Panc1 (cell line): ENCODE measurements at regions not wholly inside any gene's neighbourhood (a gene's known extent, or its start where the extent isn't known, plus 50 kb on each side); places are given as distances from the start of the nearest gene placed in this dataset.
"Not testable (repeated sequence)": the region's sequence is repeated elsewhere in the genome, so short reads cannot be mapped to it uniquely, and the experiment has no call there.

Experiments used
- ATAC-seq: fragments of 200-7000 bp; cut with Tn5 transposase; 2 replicates; pipeline ENCODE4 v1.9.1; 2020; ENCODE audit warnings: mild to moderate bottlenecking, moderate library complexity
- BruUV-seq: library from RNA; stranded (reverse); fragments of 400-500 nt; replicated peaks from 2 replicates; lab custom pipeline; 2021; lab: Mats Ljungman, UMichigan
- CTCF ChIA-PET: fragments of 300-600 bp; sonication (Branson Sonifier 250); formaldehyde crosslinking; loops from one replicate; lab custom pipeline; 2022; ENCODE audit warnings: antibody characterized with exemption; lab: Charles Lee
- POLR2A ChIA-PET: fragments of 300-600 bp; sonication (Branson Sonifier 250); formaldehyde crosslinking; loops from one replicate; lab custom pipeline; 2022; ENCODE audit warnings: antibody characterized with exemption; lab: Charles Lee
- DNase-seq: peaks from one replicate; pipeline ENCODE4 v3.0.0-alpha.2; 2010; ENCODE audit warnings: low read depth, low spot score
- H3K27ac ChIP-seq: 2 replicates; pipeline ENCODE4 v1.5.1; 2011; ENCODE audit warnings: mild to moderate bottlenecking, low read length, inconsistent platforms
- H3K27me3 ChIP-seq: fragments of 200-500 bp; sonication (Bioruptor generic); 2 replicates; pipeline ENCODE4 v1.6.0; 2014; ENCODE audit warnings: low read length, inconsistent platforms; ENCODE audit not compliant: control insufficient read depth, insufficient read depth
- H3K36me3 ChIP-seq: fragments of 200-500 bp; sonication (Bioruptor generic); 2 replicates; pipeline ENCODE4 v1.5.1; 2014; ENCODE audit warnings: inconsistent platforms, mild to moderate bottlenecking, low read length, moderate library complexity; ENCODE audit not compliant: control insufficient read depth, insufficient read depth
- H3K4me1 ChIP-seq: 2 replicates; pipeline ENCODE4 v1.5.1; 2011; ENCODE audit warnings: inconsistent platforms, mild to moderate bottlenecking, low read length, moderate library complexity; ENCODE audit not compliant: control insufficient read depth, insufficient read depth
- H3K4me3 ChIP-seq, 2 experiments: 2 replicates each; pipeline ENCODE4 v1.5.1; 2011 to 2012; ENCODE audit warnings: low read depth in 2 of 2, low read length in 2 of 2, mild to moderate bottlenecking in 2 of 2, inconsistent platforms in 1 of 2, moderate library complexity in 1 of 2
- H3K9me3 ChIP-seq: fragments of 200-500 bp; sonication (Bioruptor generic); 2 replicates; pipeline ENCODE4 v1.5.1; 2014; ENCODE audit warnings: low read depth, mild to moderate bottlenecking, inconsistent platforms, low read length, moderate library complexity; ENCODE audit not compliant: control insufficient read depth, insufficient read depth
- POLR2AphosphoS5 ChIP-seq: IDR thresholded peaks from 2 replicates; pipeline ENCODE4 v1.6.1; 2012; ENCODE audit warnings: mild to moderate bottlenecking, low read depth, low read length, moderate library complexity
- SIN3A ChIP-seq: IDR thresholded peaks from 2 replicates; pipeline ENCODE4 v1.6.1; 2012; ENCODE audit warnings: low read depth, mild to moderate bottlenecking, low read length, moderate library complexity, borderline replicate concordance; ENCODE audit not compliant: insufficient read depth
- TCF7L2 ChIP-seq: IDR thresholded peaks from 2 replicates; pipeline ENCODE4 v1.6.1; 2011; ENCODE audit warnings: mild to moderate bottlenecking, low read depth, low read length, inconsistent platforms
- in situ Hi-C: cut with HindIII; loops from 2 replicates; pipeline ENCODE4 v1.10.0; 2016; ENCODE audit warnings: low sequenced_read_pairs, low pct_unique_long_range_greater_than_20kb
- intact Hi-C: fragments of 100-400 bp; cut with micrococcal nuclease; formaldehyde crosslinking; loops from one replicate; pipeline ENCODE4 v1.10.0; 2022; ENCODE audit not compliant: unreplicated experiment
- TF ChIP-seq, protein P1 (sequence below), 2 experiments: IDR thresholded peaks; 2 replicates each; pipeline ENCODE4 v1.6.1; 2011 to 2012; ENCODE audit warnings: low read depth in 2 of 2, control low read depth in 1 of 2, low read length in 1 of 2, mild to moderate bottlenecking in 1 of 2, moderate library complexity in 1 of 2; ENCODE audit not compliant: insufficient read depth in 1 of 2
- TF ChIP-seq, protein P2 (sequence below): fragments of 450-650 bp; IDR thresholded peaks from 2 replicates; pipeline ENCODE4 v1.5.1; 2017; ENCODE audit warnings: mild to moderate bottlenecking

DNA sequence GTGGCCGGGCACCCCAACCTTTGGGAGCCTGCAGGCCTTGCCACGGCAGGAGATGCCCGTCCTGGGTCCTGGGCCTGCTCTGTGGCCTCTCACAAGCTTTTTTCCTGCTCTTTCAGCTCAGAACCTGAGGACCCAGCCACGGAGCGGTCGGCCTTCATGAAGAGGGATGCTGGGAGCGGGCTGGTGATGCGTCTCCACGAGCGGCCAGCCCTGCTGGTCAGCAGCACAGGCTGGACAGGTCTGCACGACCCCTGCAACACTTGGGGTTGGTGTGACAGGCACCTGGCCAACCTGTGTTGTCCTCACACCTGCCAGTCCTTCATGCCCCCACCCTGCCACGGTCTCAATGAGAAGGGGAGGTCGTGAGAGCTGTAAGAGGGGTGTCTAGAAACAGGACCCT is 170.0 kb downstream of the ADRA2C start:
- H3K36me3 ChIP-seq = no peaks in the 10 kb centered on the region
- in situ Hi-C loops (no loop called here), intact Hi-C loops (no loop called here)
- ChIA-PET POLR2A (no interaction called here), CTCF (no interaction called here)
- H3K27me3 ChIP-seq = no peaks in the 10 kb centered on the region
- H3K4me3 ChIP-seq = no peak overlapping the region
- no peaks in the 10 kb centered on the region for H3K9me3 ChIP-seq
- no peak for DNase-seq
- no peak overlapping the region for H3K27ac ChIP-seq
- TF ChIP-seq, protein P1, sequence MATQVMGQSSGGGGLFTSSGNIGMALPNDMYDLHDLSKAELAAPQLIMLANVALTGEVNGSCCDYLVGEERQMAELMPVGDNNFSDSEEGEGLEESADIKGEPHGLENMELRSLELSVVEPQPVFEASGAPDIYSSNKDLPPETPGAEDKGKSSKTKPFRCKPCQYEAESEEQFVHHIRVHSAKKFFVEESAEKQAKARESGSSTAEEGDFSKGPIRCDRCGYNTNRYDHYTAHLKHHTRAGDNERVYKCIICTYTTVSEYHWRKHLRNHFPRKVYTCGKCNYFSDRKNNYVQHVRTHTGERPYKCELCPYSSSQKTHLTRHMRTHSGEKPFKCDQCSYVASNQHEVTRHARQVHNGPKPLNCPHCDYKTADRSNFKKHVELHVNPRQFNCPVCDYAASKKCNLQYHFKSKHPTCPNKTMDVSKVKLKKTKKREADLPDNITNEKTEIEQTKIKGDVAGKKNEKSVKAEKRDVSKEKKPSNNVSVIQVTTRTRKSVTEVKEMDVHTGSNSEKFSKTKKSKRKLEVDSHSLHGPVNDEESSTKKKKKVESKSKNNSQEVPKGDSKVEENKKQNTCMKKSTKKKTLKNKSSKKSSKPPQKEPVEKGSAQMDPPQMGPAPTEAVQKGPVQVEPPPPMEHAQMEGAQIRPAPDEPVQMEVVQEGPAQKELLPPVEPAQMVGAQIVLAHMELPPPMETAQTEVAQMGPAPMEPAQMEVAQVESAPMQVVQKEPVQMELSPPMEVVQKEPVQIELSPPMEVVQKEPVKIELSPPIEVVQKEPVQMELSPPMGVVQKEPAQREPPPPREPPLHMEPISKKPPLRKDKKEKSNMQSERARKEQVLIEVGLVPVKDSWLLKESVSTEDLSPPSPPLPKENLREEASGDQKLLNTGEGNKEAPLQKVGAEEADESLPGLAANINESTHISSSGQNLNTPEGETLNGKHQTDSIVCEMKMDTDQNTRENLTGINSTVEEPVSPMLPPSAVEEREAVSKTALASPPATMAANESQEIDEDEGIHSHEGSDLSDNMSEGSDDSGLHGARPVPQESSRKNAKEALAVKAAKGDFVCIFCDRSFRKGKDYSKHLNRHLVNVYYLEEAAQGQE (IDR thresholded peaks at IDR 0.05; ENCODE audit: insufficient read depth in 1 of 2, low read depth in 2 of 2, low read length in 1 of 2) = no peak
- no peak for TF ChIP-seq TCF7L2
- TF ChIP-seq SIN3A = no peak
- TF ChIP-seq, protein P2, sequence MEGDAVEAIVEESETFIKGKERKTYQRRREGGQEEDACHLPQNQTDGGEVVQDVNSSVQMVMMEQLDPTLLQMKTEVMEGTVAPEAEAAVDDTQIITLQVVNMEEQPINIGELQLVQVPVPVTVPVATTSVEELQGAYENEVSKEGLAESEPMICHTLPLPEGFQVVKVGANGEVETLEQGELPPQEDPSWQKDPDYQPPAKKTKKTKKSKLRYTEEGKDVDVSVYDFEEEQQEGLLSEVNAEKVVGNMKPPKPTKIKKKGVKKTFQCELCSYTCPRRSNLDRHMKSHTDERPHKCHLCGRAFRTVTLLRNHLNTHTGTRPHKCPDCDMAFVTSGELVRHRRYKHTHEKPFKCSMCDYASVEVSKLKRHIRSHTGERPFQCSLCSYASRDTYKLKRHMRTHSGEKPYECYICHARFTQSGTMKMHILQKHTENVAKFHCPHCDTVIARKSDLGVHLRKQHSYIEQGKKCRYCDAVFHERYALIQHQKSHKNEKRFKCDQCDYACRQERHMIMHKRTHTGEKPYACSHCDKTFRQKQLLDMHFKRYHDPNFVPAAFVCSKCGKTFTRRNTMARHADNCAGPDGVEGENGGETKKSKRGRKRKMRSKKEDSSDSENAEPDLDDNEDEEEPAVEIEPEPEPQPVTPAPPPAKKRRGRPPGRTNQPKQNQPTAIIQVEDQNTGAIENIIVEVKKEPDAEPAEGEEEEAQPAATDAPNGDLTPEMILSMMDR = no peak
- no peak for TF ChIP-seq POLR2AphosphoS5
- BruUV-seq = no TSS peak
- no peaks in the 10 kb centered on the region for H3K4me1 ChIP-seq
- ATAC-seq = no peak

DNA sequence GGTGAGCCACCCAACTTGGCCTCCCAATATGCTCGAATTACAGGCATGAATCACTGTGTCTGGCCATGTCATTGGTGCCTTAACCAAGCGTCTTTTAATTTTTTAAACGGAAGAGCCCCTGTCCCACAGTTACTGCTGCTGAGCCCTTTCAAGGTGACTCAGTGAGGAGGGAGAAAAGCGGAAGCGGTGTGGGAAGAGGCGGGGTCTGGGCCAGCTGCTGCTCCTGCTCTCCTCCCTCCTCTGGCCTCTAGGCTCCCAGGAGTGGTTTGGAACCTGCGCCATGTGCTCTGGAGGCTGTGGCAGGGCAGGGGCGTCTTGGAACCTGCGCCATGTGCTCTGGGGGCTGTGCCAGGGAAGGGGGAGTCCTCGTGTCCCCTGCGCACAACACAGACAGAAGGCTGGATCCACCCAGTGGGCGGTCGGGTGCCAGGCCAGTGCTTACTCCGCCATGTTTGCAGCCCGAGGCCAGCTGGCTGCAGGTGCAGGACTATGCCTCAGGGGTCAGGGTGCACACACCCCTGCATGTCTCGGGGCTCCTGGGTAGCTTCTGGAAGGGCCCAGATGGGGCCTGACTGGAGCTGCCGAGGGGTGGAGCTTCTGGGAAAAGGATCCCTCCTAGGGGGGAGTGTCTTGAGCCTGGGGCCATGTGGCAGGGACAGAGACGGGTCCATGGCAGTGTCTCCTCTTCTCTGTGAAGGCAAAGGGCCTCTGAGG is 171.8 kb downstream of the ADRA2C start:
- H3K9me3 ChIP-seq, in situ Hi-C loops, H3K4me3 ChIP-seq, H3K4me1 ChIP-seq, H3K27ac ChIP-seq, BruUV-seq, POLR2A ChIA-PET, H3K27me3 ChIP-seq, intact Hi-C loops, CTCF ChIA-PET, DNase-seq, H3K36me3 ChIP-seq, ATAC-seq: not testable (repeated sequence)

DNA sequence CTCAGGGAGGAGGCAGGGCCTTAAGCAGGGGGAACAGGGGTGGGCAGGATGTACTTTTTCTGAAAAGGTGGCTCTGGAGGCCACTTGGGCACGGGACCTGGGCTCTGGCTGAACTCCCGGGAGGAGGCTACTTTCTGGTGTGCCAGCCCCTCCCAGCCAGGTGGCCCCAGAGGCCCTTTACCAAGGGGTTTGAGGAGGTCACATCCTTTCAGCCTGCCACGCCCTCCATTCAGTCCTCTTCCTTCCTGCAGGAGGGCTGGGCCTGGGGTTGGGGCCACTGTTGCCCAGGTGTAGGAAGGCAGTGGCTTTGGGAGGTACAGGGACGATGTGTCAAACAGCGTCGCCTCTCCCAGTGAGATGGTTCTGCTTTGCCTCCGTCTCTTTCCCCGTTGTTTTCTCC is 172.5 kb downstream of the ADRA2C start:
- DNase-seq, POLR2A ChIA-PET, intact Hi-C loops, CTCF ChIA-PET, H3K9me3 ChIP-seq, ATAC-seq, H3K4me3 ChIP-seq, H3K27me3 ChIP-seq, H3K27ac ChIP-seq, in situ Hi-C loops, BruUV-seq, H3K4me1 ChIP-seq, H3K36me3 ChIP-seq: not testable (repeated sequence)

DNA sequence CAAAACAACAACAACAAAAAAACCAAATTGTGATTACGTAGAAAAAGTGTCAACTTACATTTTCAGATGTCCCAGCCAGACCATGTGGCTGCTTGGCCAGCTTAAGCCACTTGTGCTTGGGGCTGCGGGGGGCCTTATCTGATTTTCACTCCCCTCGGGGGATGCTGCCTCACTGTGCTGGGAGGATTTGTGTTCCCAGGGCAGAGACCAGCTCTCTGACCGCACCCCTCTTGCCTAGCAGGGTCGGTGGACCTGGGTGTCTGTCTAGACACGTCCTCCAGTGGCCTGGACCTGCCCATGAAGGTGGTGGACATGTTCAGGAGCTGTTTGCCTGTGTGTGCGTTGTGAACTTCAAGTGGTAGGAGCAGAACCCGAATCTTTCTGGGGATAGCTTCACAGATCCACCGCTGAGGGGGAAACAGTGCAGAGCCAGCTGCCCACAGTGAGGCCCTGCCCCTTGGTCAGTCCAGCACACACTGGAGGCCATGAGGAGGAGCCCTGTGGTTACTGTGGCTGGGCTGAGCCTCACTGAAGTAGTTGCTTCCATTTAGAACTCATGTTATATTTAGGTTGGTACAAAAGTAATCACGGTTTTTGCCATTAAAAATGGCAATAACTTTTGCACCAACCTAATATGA is 173.9 kb downstream of the ADRA2C start:
- in situ Hi-C loops, H3K27me3 ChIP-seq, H3K4me3 ChIP-seq, DNase-seq, ATAC-seq, H3K36me3 ChIP-seq, H3K4me1 ChIP-seq, H3K27ac ChIP-seq, CTCF ChIA-PET, intact Hi-C loops, BruUV-seq, H3K9me3 ChIP-seq: not testable (repeated sequence)
- POLR2A ChIA-PET = interaction anchor here (0.6 kb wide), 1 partner anchor 418 kb away, joined by 3 read pairs; no protein-coding TSS in a partner anchor

DNA sequence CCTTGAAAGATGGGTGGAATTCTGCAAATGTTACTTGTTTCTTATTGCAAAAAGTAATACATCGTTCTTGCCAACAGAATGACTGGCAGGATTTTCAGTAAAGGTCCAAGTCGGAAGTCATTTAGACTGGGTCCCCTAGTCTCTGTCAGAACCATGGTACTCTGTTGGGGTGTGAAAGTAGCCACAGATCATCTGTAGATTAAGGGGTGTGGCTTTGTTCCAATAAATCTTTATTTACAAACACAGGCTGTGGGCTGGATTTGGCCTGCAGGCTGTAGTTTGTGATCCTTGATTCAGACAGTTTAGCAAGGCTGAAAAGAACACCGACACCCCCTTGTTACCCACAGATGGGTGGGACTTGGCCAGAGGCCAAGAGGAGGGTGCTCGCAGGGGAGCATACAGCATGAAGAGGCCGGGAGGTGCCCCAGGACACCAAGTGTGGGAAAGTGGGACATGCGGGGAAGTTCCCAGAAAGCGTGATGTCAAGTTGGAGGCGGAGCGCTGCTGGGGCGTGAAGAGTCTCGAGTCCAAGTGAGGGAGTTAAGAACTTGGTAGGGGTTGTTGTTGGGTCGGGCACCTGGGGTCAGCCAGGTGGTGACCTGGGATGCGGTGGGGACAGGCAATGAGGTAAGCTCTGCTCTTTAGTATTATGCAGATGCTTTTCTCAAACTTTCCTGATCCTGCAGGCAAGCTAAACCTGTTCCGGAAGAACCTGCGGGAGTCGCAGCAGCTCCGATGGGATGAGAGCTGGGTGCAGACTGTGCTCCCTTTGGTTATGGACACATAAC is 175.7 kb downstream of the ADRA2C start:
- POLR2A ChIA-PET = not testable (repeated sequence)

More for the DNA sequence above, 175.7 kb downstream of the ADRA2C start:
- BruUV-seq, in situ Hi-C loops, intact Hi-C loops, CTCF ChIA-PET, H3K4me1 ChIP-seq, ATAC-seq, H3K27me3 ChIP-seq, H3K4me3 ChIP-seq, H3K36me3 ChIP-seq, H3K27ac ChIP-seq, H3K9me3 ChIP-seq, DNase-seq: not testable (repeated sequence)
